ENCODE measurements at regions not wholly inside any gene's neighbourhood (a gene's known extent, or its start where the extent isn't known, plus 50 kb on each side); places are given as distances from the start of the nearest gene placed in this dataset.

- no peak for TF ChIP-seq CTCF (IDR thresholded peaks at IDR 0.05; ENCODE audit: partially characterized antibody, unreplicated experiment)
- no peaks in the 10 kb centered on the region for H3K27me3 Mint-ChIP-seq (ENCODE audit: unreplicated experiment)
- H3K4me3 Mint-ChIP-seq (ENCODE audit: unreplicated experiment) = no peak overlapping the region
- peaks cover 2% of the 10 kb centered on the region for H3K4me1 Mint-ChIP-seq (ENCODE audit: low read depth, unreplicated experiment)
- no peak overlapping the region for H3K27ac Mint-ChIP-seq (ENCODE audit: unreplicated experiment)
- no peak for DNase-seq
- no peaks in the 10 kb centered on the region for H3K9me3 Mint-ChIP-seq (ENCODE audit: unreplicated experiment)
- no peaks in the 10 kb centered on the region for H3K36me3 Mint-ChIP-seq (ENCODE audit: unreplicated experiment)
Observed at GRCh38 chr13:90374168-90374567, 973.3 kb upstream of the MIR17HG start.

GRCh38 chr13:90375851-90376250 is 971.6 kb upstream of the MIR17HG start:
- Mint-ChIP-seq H3K27ac (ENCODE audit: unreplicated experiment) (no peak overlapping the region), H3K4me3 (ENCODE audit: unreplicated experiment) (no peak overlapping the region), H3K9me3 (ENCODE audit: unreplicated experiment) (no peaks in the 10 kb centered on the region), H3K27me3 (ENCODE audit: unreplicated experiment) (no peaks in the 10 kb centered on the region), H3K4me1 (ENCODE audit: low read depth, unreplicated experiment) (peaks cover 2% of the 10 kb centered on the region), H3K36me3 (ENCODE audit: unreplicated experiment) (no peaks in the 10 kb centered on the region)
- TF ChIP-seq CTCF (IDR thresholded peaks at IDR 0.05; ENCODE audit: partially characterized antibody, unreplicated experiment) = no peak
- no peak for DNase-seq

- Mint-ChIP-seq H3K4me1 (ENCODE audit: low read depth, unreplicated experiment) (peaks cover 3% of the 10 kb centered on the region), H3K27ac (ENCODE audit: unreplicated experiment) (no peak overlapping the region), H3K4me3 (ENCODE audit: unreplicated experiment) (no peak overlapping the region), H3K36me3 (ENCODE audit: unreplicated experiment) (no peaks in the 10 kb centered on the region), H3K9me3 (ENCODE audit: unreplicated experiment) (no peaks in the 10 kb centered on the region), H3K27me3 (ENCODE audit: unreplicated experiment) (no peaks in the 10 kb centered on the region)
- no peak for DNase-seq
- TF ChIP-seq CTCF (IDR thresholded peaks at IDR 0.05; ENCODE audit: partially characterized antibody, unreplicated experiment) = no peak
Observed at GRCh38 chr13:90382425-90382824, 965.1 kb upstream of the MIR17HG start.

- Mint-ChIP-seq H3K27me3 (ENCODE audit: unreplicated experiment) (no peaks in the 10 kb centered on the region), H3K27ac (ENCODE audit: unreplicated experiment) (no peak overlapping the region), H3K9me3 (ENCODE audit: unreplicated experiment) (peaks cover 3% of the 10 kb centered on the region), H3K4me3 (ENCODE audit: unreplicated experiment) (no peak overlapping the region), H3K4me1 (ENCODE audit: low read depth, unreplicated experiment) (peaks cover 3% of the 10 kb centered on the region), H3K36me3 (ENCODE audit: unreplicated experiment) (peaks cover 8% of the 10 kb centered on the region)
- TF ChIP-seq CTCF (IDR thresholded peaks at IDR 0.05; ENCODE audit: partially characterized antibody, unreplicated experiment) = no peak
- DNase-seq = no peak
Observed at GRCh38 chr13:90385781-90386489, 961.6 kb upstream of the MIR17HG start.

GRCh38 chr13:90388887-90389452 is 958.5 kb upstream of the MIR17HG start:
- no peak overlapping the region for H3K27ac Mint-ChIP-seq (ENCODE audit: unreplicated experiment)
- no peaks in the 10 kb centered on the region for H3K27me3 Mint-ChIP-seq (ENCODE audit: unreplicated experiment)
- H3K4me1 Mint-ChIP-seq (ENCODE audit: low read depth, unreplicated experiment) = no peaks in the 10 kb centered on the region
- peaks cover 8% of the 10 kb centered on the region for H3K36me3 Mint-ChIP-seq (ENCODE audit: unreplicated experiment)
- no peak overlapping the region for H3K4me3 Mint-ChIP-seq (ENCODE audit: unreplicated experiment)
- no peak for TF ChIP-seq CTCF (IDR thresholded peaks at IDR 0.05; ENCODE audit: partially characterized antibody, unreplicated experiment)
- no peak for DNase-seq
- H3K9me3 Mint-ChIP-seq (ENCODE audit: unreplicated experiment) = peaks cover 3% of the 10 kb centered on the region
